GM19395 (cell line): ENCODE measurements at regions not wholly inside any gene's neighbourhood (a gene's known extent, or its start where the extent isn't known, plus 50 kb on each side); places are given as distances from the start of the nearest gene placed in this dataset.

Experiments used
- ATAC-seq: cut with Tn5 transposase; IDR thresholded peaks from one replicate; pipeline ENCODE4 v1.9.1; 2021; ENCODE audit warnings: mild to moderate bottlenecking, moderate library complexity; ENCODE audit not compliant: unreplicated experiment

DNA sequence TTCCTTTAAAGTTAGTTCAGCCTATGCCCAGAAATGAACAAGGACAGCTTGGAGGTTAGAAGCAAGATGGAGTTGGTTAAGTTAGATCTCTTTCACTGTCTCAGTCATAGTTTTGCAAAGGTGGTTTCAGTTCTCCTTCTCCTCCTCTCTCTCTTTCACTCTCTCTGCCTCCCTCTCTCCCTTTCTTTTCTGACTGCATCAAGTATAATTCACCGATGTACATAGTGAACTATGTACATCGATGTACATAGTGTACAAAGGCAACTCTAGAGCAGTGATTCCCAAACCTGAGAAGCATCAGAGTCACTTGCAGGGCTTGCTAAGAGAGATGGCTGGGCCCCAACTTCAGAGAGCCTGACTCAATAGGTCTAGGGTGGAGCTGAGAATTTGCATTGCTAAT, 1259.7 kb downstream of the TYW1 start:
- no peak for ATAC-seq

GRCh38 chr7:68258609-68259008, 1262.0 kb downstream of the TYW1 start:
- ATAC-seq, result no peak

DNA sequence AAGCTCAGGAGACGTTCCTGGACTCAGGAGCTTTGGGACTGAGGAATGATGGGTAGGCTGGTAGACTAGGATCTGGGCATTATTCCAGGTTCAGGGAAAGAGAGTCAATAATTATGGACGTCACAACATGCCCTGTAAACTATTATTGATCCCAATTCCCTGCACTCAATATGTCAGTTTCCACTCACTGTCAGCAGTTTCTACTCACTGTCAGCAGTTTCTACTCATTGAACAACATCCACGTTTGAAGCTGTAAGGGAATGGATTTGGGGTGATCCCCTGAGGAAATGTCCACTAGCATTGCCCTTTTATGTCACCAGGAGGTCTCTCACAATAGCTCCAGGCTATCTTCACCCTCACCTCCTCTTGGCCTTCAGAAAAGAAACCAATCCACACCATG, 1268.6 kb downstream of the TYW1 start:
- no peak for ATAC-seq

GRCh38 chr7:68266004-68266579, 1269.5 kb downstream of the TYW1 start:
- no peak for ATAC-seq

GRCh38 chr7:68267486-68267885, 1270.9 kb downstream of the TYW1 start:
- no peak for ATAC-seq

GRCh38 chr7:68269405-68269804, 1272.8 kb downstream of the TYW1 start:
- no peak for ATAC-seq

GRCh38 chr7:68272507-68272906, 1275.9 kb downstream of the TYW1 start:
- ATAC-seq, result no peak

DNA sequence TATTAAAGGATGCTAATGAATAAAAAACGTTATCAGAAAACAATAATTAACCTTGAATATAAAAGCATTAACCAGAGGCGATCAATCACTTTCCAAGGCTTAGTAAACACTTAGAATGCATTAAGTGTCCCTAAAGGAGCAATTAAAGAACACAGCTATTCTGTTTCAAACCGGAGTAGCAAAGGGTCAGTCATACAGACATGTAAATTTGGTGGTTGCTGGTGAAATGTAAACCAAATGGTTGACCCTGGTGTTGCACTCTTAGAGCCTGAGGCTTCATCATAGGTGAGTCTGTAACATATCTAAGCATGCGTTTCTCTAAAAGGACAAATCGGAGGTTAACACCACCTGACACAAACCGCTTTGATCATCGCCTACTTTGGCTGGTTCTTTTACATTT, 1280.1 kb downstream of the TYW1 start:
- ATAC-seq, result no peak

GRCh38 chr7:68279827-68280400, 1283.3 kb downstream of the TYW1 start:
- ATAC-seq, result no peak

DNA sequence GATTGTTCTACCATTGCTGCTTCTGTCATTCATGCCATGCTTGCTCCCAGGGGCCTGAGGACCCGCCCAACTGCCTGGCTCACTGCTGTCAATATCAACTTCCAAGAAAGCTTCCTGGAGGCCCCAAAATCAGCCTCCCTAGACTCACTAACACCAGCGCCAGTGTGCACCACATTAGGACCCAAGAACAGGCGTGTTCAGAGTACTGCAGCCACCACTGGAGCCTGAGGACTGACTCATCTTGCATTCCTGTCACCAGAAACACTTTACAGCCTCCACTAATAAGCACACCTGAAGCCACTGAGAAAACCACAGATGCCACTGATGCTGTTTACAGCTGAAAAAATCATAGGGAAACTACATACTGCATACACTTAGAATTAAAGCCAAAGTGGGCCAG, 1284.3 kb downstream of the TYW1 start:
- ATAC-seq, result no peak

GRCh38 chr7:68288144-68288593, 1291.5 kb downstream of the TYW1 start:
- no peak for ATAC-seq

DNA sequence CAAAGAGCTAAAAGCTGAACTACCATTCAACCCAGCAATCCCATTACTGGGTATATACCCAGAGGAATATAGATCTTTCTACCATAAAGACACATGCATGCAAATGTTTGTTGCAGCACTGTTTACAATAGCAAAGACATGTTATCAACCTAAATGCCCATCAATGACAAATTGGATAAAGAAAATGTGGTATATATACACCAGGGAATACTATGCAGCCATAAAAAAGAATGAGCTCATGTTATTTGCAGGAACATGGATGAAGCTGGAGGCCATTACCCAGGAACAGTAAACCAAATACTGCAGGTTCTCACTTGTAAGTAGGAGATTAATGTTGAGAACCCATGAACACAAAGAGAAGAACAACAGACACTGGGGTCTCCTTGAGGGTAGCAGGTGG, 1295.1 kb downstream of the TYW1 start:
- no peak for ATAC-seq

GRCh38 chr7:68295386-68295785, 1298.8 kb downstream of the TYW1 start:
- no peak for ATAC-seq

DNA sequence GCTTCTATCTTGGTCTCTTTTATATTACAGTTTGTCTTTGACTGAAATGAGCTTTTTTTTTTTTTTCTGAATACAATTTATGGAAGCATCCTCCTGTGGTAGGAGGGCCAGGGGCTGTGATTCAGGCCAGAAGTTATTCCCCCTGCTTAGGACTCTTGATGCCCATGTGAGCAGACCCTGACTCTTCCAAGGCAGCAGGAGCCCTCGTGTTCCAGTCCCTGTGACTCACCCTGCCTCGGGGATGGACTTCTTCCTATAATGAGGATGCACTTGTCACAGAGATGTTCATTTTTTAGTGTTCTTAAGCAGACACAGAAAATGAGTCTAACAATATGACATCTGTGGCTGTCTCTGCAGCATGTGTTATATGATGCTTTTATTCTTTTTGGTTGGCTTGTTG, 1293.7 kb upstream of the AUTS2 start:
- ATAC-seq, result no peak

- no peak for ATAC-seq
These were observed 1291.6 kb upstream of the AUTS2 start for GRCh38 chr7:68306692-68307107.

- ATAC-seq, result no peak
These were observed 1289.0 kb upstream of the AUTS2 start for GRCh38 chr7:68309271-68309670.

GRCh38 chr7:68309806-68310205, 1288.5 kb upstream of the AUTS2 start:
- no peak for ATAC-seq

GRCh38 chr7:68311958-68312357, 1286.3 kb upstream of the AUTS2 start:
- ATAC-seq, result no peak

- ATAC-seq, result no peak
These were observed 1284.5 kb upstream of the AUTS2 start for GRCh38 chr7:68313806-68314205.

- ATAC-seq, result no peak
These were observed 1284.1 kb upstream of the AUTS2 start for GRCh38 chr7:68314208-68314607.

DNA sequence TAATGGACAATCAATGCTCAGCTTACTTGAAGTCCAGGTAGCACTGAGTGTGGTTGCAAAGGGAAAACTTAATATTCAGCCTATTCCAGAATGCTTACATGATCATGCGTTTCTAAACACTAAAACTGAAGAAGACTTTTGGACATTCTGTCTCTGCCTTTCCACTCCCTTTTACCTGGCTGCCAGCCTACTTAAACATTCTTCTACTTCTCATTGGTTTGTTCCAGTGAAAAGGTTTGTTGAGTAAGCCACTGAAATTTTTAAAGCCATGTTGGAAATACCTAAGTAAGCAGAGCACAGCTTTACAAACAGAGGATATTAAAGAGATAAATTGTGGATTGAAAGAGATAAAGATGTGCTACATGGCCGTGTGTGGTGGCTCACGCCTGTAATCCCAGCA, 1280.8 kb upstream of the AUTS2 start:
- no peak for ATAC-seq

- no peak for ATAC-seq
These were observed 1279.2 kb upstream of the AUTS2 start for GRCh38 chr7:68319061-68319460.

DNA sequence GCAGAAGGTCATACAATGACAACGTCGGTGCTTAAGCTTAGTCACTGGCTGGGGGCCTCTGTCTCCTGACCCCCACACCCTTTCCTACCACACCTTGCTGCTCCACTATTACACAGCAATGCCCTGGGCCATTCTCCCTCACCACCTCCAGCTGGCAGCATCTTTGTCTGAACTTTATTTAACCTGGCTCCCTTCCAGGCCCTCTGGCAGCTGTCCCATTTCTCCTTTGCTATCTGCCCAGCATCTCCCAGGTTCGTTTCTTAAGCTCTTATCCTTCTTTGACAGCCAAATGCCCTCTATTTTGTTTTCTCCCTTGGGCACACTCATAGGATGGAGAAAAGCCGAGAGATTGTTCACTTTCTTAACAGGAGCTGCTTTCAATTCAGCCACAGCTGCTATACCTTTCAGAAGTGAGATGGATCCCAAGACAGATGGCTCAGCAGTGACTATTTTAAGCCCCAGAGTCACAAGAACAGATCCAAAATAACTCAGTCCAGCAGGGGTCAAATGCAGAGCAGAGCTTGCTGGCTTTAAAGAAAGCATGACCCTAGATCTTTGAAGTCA, 1277.1 kb upstream of the AUTS2 start:
- ATAC-seq, result no peak
